NOMO-1 treated with dmso at 0.1 percent for 144 hours (cell line): ENCODE measurements at regions not wholly inside any gene's neighbourhood (a gene's known extent, or its start where the extent isn't known, plus 50 kb on each side); places are given as distances from the start of the nearest gene placed in this dataset.
"Not testable (repeated sequence)": the region's sequence is repeated elsewhere in the genome, so short reads cannot be mapped to it uniquely, and the experiment has no call there.

Experiments used
- DNase-seq: peaks from one replicate; lab custom pipeline; 2025; ENCODE audit not compliant: unreplicated experiment; lab: John Stamatoyannopoulos, UW

DNA sequence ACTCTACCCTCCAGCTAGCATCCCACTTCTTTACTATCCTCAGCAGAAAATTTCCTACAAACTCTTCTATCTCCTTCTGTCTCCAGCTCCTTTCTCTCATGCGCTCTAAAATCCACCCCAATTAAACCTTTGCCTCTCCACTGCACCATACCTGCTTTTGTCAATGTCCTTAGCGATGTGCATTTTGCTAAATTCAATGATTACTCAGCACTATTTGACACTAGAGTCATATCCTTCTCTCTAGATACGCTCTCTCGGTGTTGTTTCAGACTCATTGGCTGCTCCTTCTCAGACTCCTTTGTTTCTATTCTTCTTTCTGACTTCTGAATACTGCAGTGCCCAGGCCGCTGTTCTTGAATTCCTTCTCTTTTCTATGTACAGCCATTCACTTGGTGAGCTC, 144.2 kb downstream of the HLX start:
- no peak for DNase-seq

- no peak for DNase-seq
Measured at GRCh38 chr1:221025501-221025900, 146.3 kb downstream of the HLX start.

GRCh38 chr1:221025956-221026355, 146.7 kb downstream of the HLX start:
- DNase-seq, result no peak

DNA sequence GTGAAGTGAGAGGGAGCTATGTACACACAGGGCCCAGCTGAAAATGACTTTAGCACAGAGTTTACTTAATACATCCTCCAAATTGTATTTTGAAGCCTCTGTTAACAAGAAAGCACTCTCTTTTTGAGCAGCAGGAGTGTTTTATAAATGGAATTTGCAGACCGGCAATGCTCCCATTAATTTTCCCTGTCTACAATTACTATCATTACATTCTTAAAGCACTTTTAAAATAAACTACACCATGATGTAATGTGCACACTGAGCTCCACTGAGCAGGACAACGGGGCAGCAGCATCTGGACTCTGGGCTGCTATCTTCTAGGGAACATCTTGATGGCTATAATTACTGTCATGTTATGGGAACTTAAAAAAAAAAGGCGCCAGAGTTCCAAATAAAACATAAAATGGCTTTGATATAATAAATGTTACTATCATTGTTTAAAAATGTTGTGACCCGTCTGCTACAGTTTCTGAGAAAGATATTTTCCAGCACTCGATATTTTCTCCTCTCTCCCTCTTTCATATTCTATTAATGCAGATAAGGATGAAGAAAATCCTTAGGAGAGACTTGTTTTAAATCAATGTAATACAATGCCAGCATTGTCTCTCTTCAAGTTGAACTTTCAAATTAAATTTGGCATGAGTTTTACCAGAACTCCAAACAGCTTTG, 150.9 kb downstream of the HLX start:
- no peak for DNase-seq

DNA sequence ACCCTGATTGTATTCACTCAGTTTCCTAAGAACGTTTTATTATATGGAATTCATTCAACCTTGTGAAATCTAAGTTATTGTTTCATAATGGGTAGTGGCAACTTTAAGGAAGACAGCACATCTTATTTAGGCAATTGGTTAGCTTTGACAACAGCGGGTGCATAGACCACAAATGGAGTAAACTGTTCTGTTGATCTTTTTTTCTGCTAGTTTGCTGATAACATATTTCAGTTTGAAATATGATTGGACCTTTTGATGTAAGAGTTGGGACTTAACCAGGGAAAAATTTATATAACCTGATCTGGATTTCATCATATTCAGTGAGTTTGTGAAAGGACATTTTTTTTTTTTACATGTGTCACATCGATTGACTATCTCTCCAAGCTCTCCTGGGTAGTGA, 151.7 kb downstream of the HLX start:
- DNase-seq, result no peak

- no peak for DNase-seq
Measured at GRCh38 chr1:221031458-221032203, 152.4 kb downstream of the HLX start.

DNA sequence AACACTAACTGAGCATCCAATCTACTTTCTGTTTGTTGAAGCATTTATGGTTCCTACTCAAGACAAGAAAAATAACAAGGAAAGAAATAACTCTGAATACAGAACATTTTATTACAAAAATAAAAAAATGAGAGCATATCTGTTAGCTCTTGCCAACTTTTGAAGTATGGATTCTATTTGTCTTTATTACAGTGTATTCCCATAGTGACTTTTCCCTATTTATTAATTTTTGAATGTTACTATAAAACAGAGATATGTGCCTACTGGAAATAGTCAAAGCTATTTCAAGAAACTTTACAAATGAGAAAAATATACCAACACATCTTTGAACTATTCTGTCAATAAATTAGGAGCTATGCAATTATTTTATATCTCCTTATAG, 153.0 kb downstream of the HLX start:
- DNase-seq, result no peak

DNA sequence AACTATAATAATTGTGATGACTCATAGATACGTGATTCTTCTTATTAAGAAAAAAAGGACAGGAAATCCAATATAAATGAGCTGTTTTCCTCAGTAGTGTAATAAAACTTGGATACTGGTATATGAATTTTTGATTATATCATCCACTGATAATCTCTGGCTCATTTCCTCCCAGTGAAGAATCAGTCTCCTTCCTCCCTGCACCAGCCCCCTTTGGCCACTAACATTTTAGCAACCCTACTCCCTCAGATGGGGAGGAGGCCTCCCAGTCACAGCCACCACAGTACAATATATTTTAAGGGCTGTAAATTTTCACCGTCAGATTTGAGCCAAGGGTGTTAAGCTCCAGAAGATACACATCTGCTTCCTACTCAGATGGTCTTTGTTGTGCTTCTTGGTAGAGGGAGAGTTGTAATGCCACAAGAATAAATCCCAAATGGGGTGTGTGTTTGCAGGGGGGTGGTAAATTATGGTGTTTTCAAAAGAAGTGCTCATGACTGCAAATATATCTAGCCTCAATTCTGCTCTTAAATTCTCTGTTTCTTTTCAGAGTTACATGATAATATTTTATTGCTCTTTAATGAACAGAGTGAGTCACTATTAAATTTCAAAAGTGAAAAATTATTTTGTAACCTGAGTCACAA, 153.5 kb downstream of the HLX start:
- no peak for DNase-seq

- DNase-seq, result no peak
Measured at GRCh38 chr1:221035662-221036153, 156.5 kb downstream of the HLX start.

DNA sequence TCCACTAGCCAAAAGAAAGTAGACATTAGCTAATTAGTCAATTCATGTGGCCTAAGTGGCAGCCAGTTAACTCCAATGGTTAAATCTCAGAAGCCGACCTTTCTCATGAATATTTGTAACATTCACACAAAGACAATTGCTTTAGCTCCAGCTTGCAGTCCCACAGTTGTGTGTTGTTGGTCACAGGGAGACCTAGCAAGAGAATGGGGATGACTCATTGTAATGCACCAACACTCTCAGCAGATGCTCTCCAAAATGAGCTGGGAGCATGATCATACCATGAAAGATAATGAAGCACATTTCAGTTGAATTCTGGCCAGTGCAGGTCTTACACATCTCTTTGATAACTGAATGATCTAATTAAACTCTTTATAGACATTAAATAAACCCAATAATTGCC, 160.4 kb downstream of the HLX start:
- no peak for DNase-seq

DNA sequence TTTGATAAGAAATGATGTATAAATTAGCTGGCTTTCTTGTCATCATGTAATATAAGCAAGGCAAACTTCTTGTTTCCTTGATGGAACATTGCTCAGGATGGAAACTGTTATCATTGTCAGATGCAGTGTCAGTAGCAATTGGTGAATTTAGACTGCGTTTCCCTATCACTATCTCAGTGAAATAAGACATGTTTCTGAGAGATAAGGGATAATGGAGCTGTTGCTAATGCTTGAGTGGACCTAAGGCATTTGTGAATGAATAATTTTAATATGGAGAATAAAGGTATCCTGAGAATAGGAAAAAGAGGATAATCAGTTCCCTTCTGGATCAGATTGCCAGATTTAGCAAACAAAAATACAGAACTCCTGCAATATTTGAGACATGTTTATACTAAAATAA, 160.9 kb downstream of the HLX start:
- no peak for DNase-seq

GRCh38 chr1:221040691-221041285, 161.5 kb downstream of the HLX start:
- DNase-seq, result no peak

GRCh38 chr1:221044538-221044937, 165.3 kb downstream of the HLX start:
- DNase-seq, result no peak

DNA sequence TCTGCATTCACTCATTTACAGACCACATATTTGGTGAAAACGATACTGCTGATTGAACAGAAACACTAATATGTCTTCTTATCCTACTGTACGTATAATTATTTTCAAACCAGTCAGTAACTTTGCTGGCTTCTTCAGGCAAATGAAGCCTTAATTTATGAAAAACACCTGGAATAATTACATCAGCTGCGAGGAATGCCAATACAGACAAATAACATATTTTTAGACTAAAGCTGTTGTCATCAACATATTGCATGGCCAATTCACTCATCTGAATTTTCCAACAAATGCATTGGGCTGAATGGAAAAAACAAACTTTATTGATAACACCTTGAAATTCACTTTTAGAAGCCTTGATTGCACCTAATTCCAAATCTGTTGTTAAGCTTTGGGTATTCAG, 165.9 kb downstream of the HLX start:
- no peak for DNase-seq

DNA sequence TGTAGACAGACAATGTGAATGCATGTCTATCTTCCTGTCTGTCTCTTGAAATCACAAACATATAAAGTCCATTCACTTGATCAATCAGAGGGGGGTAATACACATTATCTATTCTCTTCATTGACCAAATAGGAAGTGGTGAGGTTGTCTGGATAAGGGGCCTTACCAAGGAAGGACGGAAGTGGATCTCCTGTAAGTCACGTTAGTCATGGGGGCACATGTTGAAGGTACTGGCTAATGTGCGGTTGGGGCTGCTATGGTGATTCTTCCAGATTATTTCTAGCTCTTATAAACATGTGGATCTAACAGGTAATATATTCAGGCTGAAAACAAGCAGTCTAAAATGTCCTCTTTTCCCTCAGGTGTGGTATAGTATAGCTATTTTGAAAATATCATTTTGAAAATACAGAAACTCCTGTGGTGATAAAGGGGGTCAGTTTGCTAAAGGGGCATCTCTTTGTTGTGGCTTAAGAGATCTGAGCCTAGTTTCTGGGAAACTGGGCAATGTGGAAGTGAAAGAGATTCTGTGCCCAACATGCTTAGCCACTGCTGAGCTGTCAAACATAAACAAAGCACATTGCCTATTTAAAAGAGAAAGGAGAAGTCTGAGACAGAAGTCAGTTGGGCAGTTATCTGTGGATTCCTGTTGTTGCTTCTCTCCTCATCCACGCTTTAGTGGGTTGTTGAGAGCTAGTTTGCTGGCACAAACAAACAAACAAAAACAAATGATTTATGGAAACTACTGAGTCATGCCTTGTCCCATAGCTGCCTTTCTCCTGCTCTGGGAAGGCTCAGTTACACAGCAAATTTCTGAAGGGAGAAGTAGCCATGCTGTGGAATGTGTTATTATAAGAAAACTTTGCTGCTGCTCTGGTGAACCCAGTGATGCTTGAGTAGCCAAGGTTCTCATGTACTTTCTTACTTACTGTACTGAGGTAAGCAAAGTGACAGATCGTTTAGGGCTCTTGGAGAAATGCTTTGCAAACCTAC, 166.9 kb downstream of the HLX start:
- DNase-seq, result peak; percentile 84

GRCh38 chr1:221051391-221051790, 172.1 kb downstream of the HLX start:
- DNase-seq, result not testable (repeated sequence)

GRCh38 chr1:221053889-221054288, 174.6 kb downstream of the HLX start:
- no peak for DNase-seq

DNA sequence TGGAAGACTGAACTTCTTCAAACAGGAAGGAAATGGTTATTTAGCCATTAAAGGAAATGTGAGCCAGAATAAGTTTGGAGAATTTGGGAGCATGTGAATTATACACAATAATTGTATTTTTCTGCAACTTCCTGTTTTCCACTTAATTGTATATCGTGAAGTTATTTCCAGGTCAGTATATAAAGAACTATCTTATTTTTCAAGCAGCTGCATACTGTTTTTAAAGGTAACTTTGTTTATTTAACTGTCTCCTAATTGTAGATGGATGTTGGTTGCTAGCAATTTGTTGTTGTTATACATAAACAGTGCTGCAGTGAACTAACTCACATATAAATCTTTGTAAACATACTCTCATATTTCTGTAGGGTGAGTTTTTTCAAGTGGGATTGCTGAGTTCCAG, 180.3 kb downstream of the HLX start:
- no peak for DNase-seq

- DNase-seq, result no peak
Measured at GRCh38 chr1:221063651-221064050, 184.4 kb downstream of the HLX start.

DNA sequence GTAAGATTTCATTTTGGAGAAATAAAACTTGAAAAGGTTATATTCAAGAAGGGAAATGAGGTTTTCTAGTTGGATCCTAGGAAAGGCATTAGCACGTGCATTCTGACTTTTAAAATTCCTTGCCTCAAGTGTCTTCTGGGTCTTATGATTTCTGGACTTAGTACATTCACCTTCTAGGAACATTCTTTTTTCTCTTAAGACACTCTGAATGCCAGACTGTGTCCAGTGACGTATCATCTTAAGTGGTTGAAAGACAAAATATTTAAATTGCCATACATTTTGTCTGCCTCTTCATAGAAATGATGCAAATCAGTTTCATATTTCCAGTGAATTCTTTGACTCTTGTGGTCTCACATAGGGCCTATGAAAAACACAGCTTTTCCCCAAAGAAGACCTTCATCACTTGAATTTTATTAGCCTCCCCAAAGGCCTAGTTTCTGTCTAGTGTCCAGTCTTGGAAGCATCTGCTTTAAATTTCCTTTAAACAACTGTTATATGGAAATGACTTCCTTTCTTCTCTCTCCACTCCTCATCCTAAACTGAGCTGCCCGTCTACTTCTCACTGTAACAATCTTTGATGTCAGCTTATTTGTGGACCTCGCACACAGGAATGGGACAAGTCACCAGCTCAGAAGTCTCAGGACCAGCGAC, 187.2 kb downstream of the HLX start:
- no peak for DNase-seq
